ENCODE measurements at regions not wholly inside any gene's neighbourhood (a gene's known extent, or its start where the extent isn't known, plus 50 kb on each side); places are given as distances from the start of the nearest gene placed in this dataset.

- POLR2A ChIA-PET, result no interaction called here
- no peak for DNase-seq (ENCODE audit: extremely low spot score)
- CTCF ChIA-PET, result no interaction called here
- TF ChIP-seq LEF1 (IDR thresholded peaks at IDR 0.05; ENCODE audit: borderline replicate concordance) (no peak), FOXK2 (IDR thresholded peaks at IDR 0.05) (no peak), SP1 (IDR thresholded peaks at IDR 0.05) (no peak), TARDBP (IDR thresholded peaks at IDR 0.05) (no peak), HDGF (IDR thresholded peaks at IDR 0.05; ENCODE audit: borderline replicate concordance) (no peak), CTBP1 (IDR thresholded peaks at IDR 0.05; ENCODE audit: borderline replicate concordance) (no peak), FOXA1 (IDR thresholded peaks at IDR 0.05) (no peak), L3MBTL2 (conservative IDR thresholded peaks at IDR 0.05) (no peak), ARNT (IDR thresholded peaks at IDR 0.05) (no peak)
These were observed 484.9 kb downstream of the EPM2A start for GRCh38 chr6:145250436-145250835.

GRCh38 chr6:145252737-145253136, 482.6 kb downstream of the EPM2A start:
- TF ChIP-seq HDGF (IDR thresholded peaks at IDR 0.05; ENCODE audit: borderline replicate concordance), result no peak
- no peak for TF ChIP-seq CTBP1 (IDR thresholded peaks at IDR 0.05; ENCODE audit: borderline replicate concordance)
- no peak for TF ChIP-seq FOXM1 (IDR thresholded peaks at IDR 0.05; ENCODE audit: borderline replicate concordance)
- no peak for TF ChIP-seq SP1 (IDR thresholded peaks at IDR 0.05)
- TF ChIP-seq BHLHE40 (IDR thresholded peaks at IDR 0.05; ENCODE audit: borderline replicate concordance), result no peak
- TF ChIP-seq PKNOX1 (IDR thresholded peaks at IDR 0.05), result no peak
- no peak for TF ChIP-seq ARNT (IDR thresholded peaks at IDR 0.05)
- TF ChIP-seq ZNF384 (IDR thresholded peaks at IDR 0.05), result no peak
- no peak for TF ChIP-seq TARDBP (IDR thresholded peaks at IDR 0.05)
- TF ChIP-seq FOXK2 (IDR thresholded peaks at IDR 0.05), result no peak
- TF ChIP-seq ELF4 (IDR thresholded peaks at IDR 0.05), result no peak
- TF ChIP-seq SUZ12 (IDR thresholded peaks at IDR 0.05), result no peak
- TF ChIP-seq L3MBTL2 (conservative IDR thresholded peaks at IDR 0.05), result no peak
- TF ChIP-seq NFRKB (IDR thresholded peaks at IDR 0.05), result no peak
- TF ChIP-seq FOXA1 (IDR thresholded peaks at IDR 0.05), result no peak
- TF ChIP-seq LEF1 (IDR thresholded peaks at IDR 0.05; ENCODE audit: borderline replicate concordance), result no peak
- no peak for DNase-seq (ENCODE audit: extremely low spot score)
- ChIA-PET POLR2A (no interaction called here), CTCF (interaction anchor here (0.5 to 0.6 kb wide), 2 partner anchors 358 to 592 kb away, joined by 4 to 8 read pairs; no protein-coding TSS in a partner anchor)

- POLR2A ChIA-PET, result no interaction called here
- TF ChIP-seq ELF4 (IDR thresholded peaks at IDR 0.05) (no peak), CTBP1 (IDR thresholded peaks at IDR 0.05; ENCODE audit: borderline replicate concordance) (no peak), TARDBP (IDR thresholded peaks at IDR 0.05) (no peak), HDGF (IDR thresholded peaks at IDR 0.05; ENCODE audit: borderline replicate concordance) (no peak), BHLHE40 (IDR thresholded peaks at IDR 0.05; ENCODE audit: borderline replicate concordance) (no peak), PKNOX1 (IDR thresholded peaks at IDR 0.05) (no peak), L3MBTL2 (conservative IDR thresholded peaks at IDR 0.05) (no peak), ZNF384 (IDR thresholded peaks at IDR 0.05) (no peak), LEF1 (IDR thresholded peaks at IDR 0.05; ENCODE audit: borderline replicate concordance) (no peak)
- DNase-seq (ENCODE audit: extremely low spot score), result no peak
- CTCF ChIA-PET, result no interaction called here
These were observed 480.5 kb downstream of the EPM2A start for GRCh38 chr6:145254649-145255401.

DNA sequence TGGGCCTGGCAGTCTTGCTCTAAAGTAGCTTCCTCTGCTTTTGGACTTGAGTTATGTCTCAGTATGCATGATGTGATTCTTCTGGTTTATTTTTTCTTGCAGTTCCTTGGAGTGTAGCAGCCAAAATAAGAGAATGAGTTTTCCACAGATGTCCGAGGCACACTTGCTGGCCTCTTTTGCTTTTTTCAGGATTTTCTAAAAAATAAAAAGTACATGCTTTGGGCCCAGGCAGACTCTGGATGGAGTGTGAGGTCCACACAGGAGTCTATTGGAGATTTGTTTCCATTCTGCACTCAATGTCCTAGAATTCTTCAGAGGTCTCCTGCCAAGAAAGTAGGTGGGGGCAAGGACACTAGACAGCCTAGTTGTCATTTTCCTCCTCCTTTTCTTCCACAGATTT, 477.6 kb downstream of the EPM2A start:
- CTCF ChIA-PET, result no interaction called here
- DNase-seq (ENCODE audit: extremely low spot score), result no peak
- TF ChIP-seq TARDBP (IDR thresholded peaks at IDR 0.05) (no peak), SP1 (IDR thresholded peaks at IDR 0.05) (no peak), SUZ12 (IDR thresholded peaks at IDR 0.05) (no peak), LEF1 (IDR thresholded peaks at IDR 0.05; ENCODE audit: borderline replicate concordance) (no peak), FOXM1 (IDR thresholded peaks at IDR 0.05; ENCODE audit: borderline replicate concordance) (no peak), HDGF (IDR thresholded peaks at IDR 0.05; ENCODE audit: borderline replicate concordance) (no peak), FOXK2 (IDR thresholded peaks at IDR 0.05) (no peak), BHLHE40 (IDR thresholded peaks at IDR 0.05; ENCODE audit: borderline replicate concordance) (no peak), ELF4 (IDR thresholded peaks at IDR 0.05) (no peak), ARNT (IDR thresholded peaks at IDR 0.05) (no peak), NFRKB (IDR thresholded peaks at IDR 0.05) (no peak), PKNOX1 (IDR thresholded peaks at IDR 0.05) (no peak), L3MBTL2 (conservative IDR thresholded peaks at IDR 0.05) (no peak), ZNF384 (IDR thresholded peaks at IDR 0.05) (no peak), FOXA1 (IDR thresholded peaks at IDR 0.05) (no peak), CTBP1 (IDR thresholded peaks at IDR 0.05; ENCODE audit: borderline replicate concordance) (no peak)
- POLR2A ChIA-PET, result no interaction called here

GRCh38 chr6:145258122-145258521, 477.2 kb downstream of the EPM2A start:
- POLR2A ChIA-PET, result no interaction called here
- CTCF ChIA-PET, result no interaction called here
- no peak for TF ChIP-seq SP1 (IDR thresholded peaks at IDR 0.05)
- no peak for TF ChIP-seq ELF4 (IDR thresholded peaks at IDR 0.05)
- TF ChIP-seq NFRKB (IDR thresholded peaks at IDR 0.05), result no peak
- TF ChIP-seq LEF1 (IDR thresholded peaks at IDR 0.05; ENCODE audit: borderline replicate concordance), result no peak
- TF ChIP-seq SUZ12 (IDR thresholded peaks at IDR 0.05), result no peak
- no peak for TF ChIP-seq FOXK2 (IDR thresholded peaks at IDR 0.05)
- no peak for TF ChIP-seq BHLHE40 (IDR thresholded peaks at IDR 0.05; ENCODE audit: borderline replicate concordance)
- no peak for TF ChIP-seq ZNF384 (IDR thresholded peaks at IDR 0.05)
- no peak for TF ChIP-seq TARDBP (IDR thresholded peaks at IDR 0.05)
- no peak for TF ChIP-seq HDGF (IDR thresholded peaks at IDR 0.05; ENCODE audit: borderline replicate concordance)
- no peak for TF ChIP-seq PKNOX1 (IDR thresholded peaks at IDR 0.05)
- no peak for TF ChIP-seq ARNT (IDR thresholded peaks at IDR 0.05)
- TF ChIP-seq FOXM1 (IDR thresholded peaks at IDR 0.05; ENCODE audit: borderline replicate concordance), result no peak
- no peak for TF ChIP-seq CTBP1 (IDR thresholded peaks at IDR 0.05; ENCODE audit: borderline replicate concordance)
- no peak for TF ChIP-seq L3MBTL2 (conservative IDR thresholded peaks at IDR 0.05)
- no peak for TF ChIP-seq FOXA1 (IDR thresholded peaks at IDR 0.05)
- DNase-seq (ENCODE audit: extremely low spot score), result no peak
